Activated naive CD8-positive, alpha-beta T cell treated with anti-CD3 and anti-CD28 coated beads for 36 hours (primary cell): ENCODE measurements at regions not wholly inside any gene's neighbourhood (a gene's known extent, or its start where the extent isn't known, plus 50 kb on each side); places are given as distances from the start of the nearest gene placed in this dataset.
"Not testable (repeated sequence)": the region's sequence is repeated elsewhere in the genome, so short reads cannot be mapped to it uniquely, and the experiment has no call there.

Experiments used
- DNase-seq: peaks from one replicate; pipeline ENCODE4 v3.0.0; 2021
- H3K27ac Mint-ChIP-seq: one replicate; pipeline ENCODE4 v1.8.0; 2022; ENCODE audit warnings: mild to moderate bottlenecking, moderate library complexity, mixed read lengths
- H3K27me3 Mint-ChIP-seq: one replicate; pipeline ENCODE4 v1.8.0; 2022; ENCODE audit warnings: mild to moderate bottlenecking, mixed read lengths
- H3K36me3 Mint-ChIP-seq: one replicate; pipeline ENCODE4 v1.8.0; 2021; ENCODE audit warnings: mild to moderate bottlenecking, mixed read lengths
- H3K4me1 Mint-ChIP-seq: one replicate; pipeline ENCODE4 v1.8.0; 2021; ENCODE audit warnings: mixed read lengths
- H3K4me3 Mint-ChIP-seq: one replicate; pipeline ENCODE4 v1.8.0; 2022; ENCODE audit warnings: mild to moderate bottlenecking, moderate library complexity, mixed read lengths
- H3K9me3 Mint-ChIP-seq: one replicate; pipeline ENCODE4 v1.8.0; 2022; ENCODE audit warnings: mixed read lengths

DNA sequence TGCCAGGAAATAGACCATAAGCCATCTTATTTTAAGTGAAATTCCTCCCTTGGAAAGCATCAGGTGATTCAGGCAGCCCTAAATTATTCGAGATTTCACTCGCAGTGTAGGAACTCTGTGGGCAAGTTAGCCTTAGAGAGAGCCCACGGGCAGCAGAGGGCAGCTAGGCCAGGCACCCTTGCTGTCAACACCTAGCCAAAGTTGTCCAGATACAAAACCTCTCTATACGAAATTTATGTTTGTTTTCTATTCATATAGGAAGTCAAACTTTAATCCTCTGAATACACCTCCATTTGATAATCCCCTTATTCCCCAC, 1043.5 kb downstream of the GATA3 start:
- DNase-seq = no peak
- Mint-ChIP-seq H3K4me3 (no peak overlapping the region), H3K9me3 (peaks cover 15% of the 10 kb centered on the region), H3K36me3 (peaks cover 23% of the 10 kb centered on the region), H3K27ac (no peak overlapping the region), H3K27me3 (no peaks in the 10 kb centered on the region), H3K4me1 (peaks cover 28% of the 10 kb centered on the region)

DNA sequence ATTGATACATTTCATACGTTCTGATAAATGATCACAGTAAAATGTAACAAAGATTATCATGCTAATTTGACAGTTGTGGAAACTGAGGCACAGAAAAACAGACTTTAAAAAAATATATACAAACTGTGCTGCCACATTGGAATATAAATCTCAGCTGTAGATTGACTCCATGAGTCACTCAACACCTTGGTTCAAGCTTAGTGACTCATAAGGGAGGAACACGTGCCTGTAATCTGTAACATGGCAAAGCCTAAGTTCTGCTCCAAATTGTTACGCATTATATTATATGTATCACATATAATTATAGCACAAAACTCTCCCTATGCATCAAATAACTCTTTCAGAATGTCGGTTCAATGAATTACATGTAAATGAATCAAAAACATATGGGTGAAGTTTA, 1047.5 kb downstream of the GATA3 start:
- H3K9me3 Mint-ChIP-seq = no peaks in the 10 kb centered on the region

DNA sequence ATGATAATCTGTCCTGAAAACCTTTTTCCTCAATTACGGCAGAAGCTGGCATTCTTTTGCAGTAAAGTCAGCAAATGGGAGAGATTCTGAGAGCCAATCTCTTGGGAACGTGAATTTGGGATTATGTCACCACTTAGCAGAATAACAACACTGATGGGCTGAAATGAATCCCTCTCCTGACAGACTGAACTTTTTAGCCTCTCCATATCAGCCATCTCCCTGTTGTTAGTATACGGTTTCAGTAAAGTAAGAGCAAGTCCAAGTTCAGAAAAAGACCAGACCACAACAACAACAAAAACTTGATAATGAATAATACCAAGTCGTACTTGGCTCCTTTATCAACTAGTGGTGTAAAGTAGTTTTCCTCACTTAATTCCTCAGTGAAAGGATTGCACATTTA, 1048.8 kb downstream of the GATA3 start:
- Mint-ChIP-seq H3K27ac (no peak overlapping the region), H3K4me3 (no peak overlapping the region), H3K36me3 (no peaks in the 10 kb centered on the region), H3K4me1 (peaks cover 8% of the 10 kb centered on the region), H3K9me3 (no peaks in the 10 kb centered on the region), H3K27me3 (no peaks in the 10 kb centered on the region)
- no peak for DNase-seq

More for the DNA sequence above, 1047.5 kb downstream of the GATA3 start:
- no peak overlapping the region for H3K27ac Mint-ChIP-seq
- no peaks in the 10 kb centered on the region for H3K36me3 Mint-ChIP-seq
- DNase-seq = no peak
- no peaks in the 10 kb centered on the region for H3K27me3 Mint-ChIP-seq
- peaks cover 11% of the 10 kb centered on the region for H3K4me1 Mint-ChIP-seq
- H3K4me3 Mint-ChIP-seq = no peak overlapping the region

DNA sequence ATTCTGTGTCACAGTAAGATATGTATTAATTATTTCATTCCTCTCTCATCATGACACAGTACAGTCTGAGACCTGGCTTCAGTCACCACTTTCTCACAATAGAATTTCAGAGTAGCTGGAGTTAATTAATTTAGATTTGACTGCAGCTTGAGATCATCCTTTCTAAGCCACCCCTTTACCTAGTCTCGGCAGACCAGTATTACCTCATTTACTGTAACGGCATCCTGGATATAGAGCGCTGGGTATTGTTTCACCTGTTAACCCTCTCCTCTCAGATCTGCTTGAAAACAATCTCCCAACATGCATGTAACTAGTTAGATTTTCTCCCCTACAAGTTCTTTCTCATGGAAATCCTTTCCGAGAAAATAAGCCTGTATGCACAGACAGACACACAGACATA, 1057.5 kb downstream of the GATA3 start:
- H3K4me3 Mint-ChIP-seq = no peak overlapping the region
- H3K4me1 Mint-ChIP-seq = peaks cover 6% of the 10 kb centered on the region
- H3K27ac Mint-ChIP-seq = no peak overlapping the region

DNA sequence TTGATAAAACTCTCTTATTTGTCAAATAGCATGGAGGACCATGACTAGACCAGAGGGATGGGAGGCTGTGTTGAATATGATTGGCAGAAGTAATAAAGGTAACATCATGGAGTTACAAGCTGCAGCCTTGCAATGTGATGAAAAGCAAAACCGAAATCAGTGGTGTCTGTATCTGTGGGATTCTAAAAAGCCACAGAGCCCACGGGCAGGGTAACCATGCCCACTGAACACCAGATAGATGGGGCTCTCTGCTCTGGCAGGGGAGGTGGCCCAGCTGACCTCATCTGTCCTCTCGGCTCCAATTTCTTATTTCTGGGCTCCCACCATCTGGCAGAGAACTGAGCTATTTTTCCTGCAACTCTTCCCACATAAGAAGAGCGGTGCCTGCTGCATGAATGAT, 1072.2 kb downstream of the GATA3 start:
- DNase-seq = no peak
- Mint-ChIP-seq H3K36me3 (no peaks in the 10 kb centered on the region), H3K27ac (no peak overlapping the region), H3K9me3 (no peaks in the 10 kb centered on the region), H3K4me3 (no peak overlapping the region), H3K4me1 (peaks cover 2% of the 10 kb centered on the region), H3K27me3 (peaks cover 3% of the 10 kb centered on the region)

More for the DNA sequence above, 1057.5 kb downstream of the GATA3 start:
- peaks cover 1% of the 10 kb centered on the region for H3K27me3 Mint-ChIP-seq
- no peaks in the 10 kb centered on the region for H3K36me3 Mint-ChIP-seq
- H3K9me3 Mint-ChIP-seq = no peaks in the 10 kb centered on the region
- DNase-seq = no peak

DNA sequence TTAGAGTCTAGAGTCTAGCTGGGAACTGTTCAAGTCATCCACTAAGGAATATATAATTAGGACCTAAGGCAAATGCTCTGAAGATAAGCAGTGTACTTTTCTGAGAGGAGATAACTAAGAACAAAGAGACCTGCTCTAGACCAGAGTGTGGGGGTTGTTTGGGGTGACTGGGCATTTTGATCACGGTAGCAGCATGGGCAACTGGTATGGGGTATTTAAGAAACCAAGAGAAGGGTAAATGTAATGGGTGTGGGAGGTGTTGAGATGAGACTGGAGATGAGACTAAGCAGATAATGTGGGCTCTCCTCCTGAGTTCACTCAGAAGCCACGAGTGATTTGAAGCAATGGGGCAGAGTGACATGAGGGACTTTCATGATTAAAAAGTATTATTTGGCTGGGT, 1082.9 kb downstream of the GATA3 start:
- Mint-ChIP-seq H3K9me3 (no peaks in the 10 kb centered on the region), H3K36me3 (no peaks in the 10 kb centered on the region), H3K27ac (no peak overlapping the region), H3K4me3 (no peak overlapping the region), H3K27me3 (no peaks in the 10 kb centered on the region), H3K4me1 (peaks cover 3% of the 10 kb centered on the region)
- DNase-seq = no peak

DNA sequence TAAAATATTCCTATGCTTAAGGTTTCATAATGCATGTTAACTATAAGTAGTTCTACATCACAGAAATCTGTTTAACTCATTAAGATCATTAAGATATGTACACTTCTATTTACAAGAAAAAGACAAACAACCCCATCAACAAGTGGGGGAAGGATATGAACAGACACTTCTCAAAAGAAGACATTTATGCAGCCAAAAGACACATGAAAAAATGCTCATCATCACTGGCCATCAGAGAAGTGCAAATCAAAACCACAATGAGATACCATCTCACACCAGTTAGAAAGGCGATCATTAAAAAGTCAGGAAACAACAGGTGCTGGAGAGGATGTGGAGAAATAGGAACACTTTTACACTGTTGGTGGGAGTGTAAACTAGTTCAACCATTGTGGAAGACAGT, 1084.3 kb downstream of the GATA3 start:
- not testable (repeated sequence) for H3K27me3 Mint-ChIP-seq, DNase-seq, H3K9me3 Mint-ChIP-seq, H3K27ac Mint-ChIP-seq, H3K4me1 Mint-ChIP-seq, H3K36me3 Mint-ChIP-seq, H3K4me3 Mint-ChIP-seq

DNA sequence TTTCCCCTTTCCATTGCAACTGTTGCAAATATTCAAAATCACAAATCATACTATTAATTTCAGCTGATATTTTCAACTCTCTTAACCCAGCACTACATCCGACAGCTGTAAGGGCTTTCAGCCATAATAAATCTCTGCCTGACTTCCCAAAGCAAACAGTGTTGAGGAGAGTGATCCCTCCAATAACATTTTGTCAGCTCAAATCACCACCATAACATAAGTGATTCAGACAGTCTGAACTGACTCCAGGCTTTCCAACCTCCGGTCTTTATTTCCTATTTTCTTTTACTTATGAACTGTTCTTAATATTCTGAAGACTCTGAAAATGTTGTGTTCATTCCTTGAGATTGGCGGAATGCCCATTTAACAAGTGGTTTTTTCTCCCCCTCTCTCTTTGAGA, 1085.9 kb downstream of the GATA3 start:
- DNase-seq = no peak
- peaks cover 6% of the 10 kb centered on the region for H3K4me1 Mint-ChIP-seq
- H3K4me3 Mint-ChIP-seq = no peak overlapping the region
- H3K9me3 Mint-ChIP-seq = no peaks in the 10 kb centered on the region
- no peaks in the 10 kb centered on the region for H3K36me3 Mint-ChIP-seq
- no peaks in the 10 kb centered on the region for H3K27me3 Mint-ChIP-seq
- H3K27ac Mint-ChIP-seq = no peak overlapping the region

DNA sequence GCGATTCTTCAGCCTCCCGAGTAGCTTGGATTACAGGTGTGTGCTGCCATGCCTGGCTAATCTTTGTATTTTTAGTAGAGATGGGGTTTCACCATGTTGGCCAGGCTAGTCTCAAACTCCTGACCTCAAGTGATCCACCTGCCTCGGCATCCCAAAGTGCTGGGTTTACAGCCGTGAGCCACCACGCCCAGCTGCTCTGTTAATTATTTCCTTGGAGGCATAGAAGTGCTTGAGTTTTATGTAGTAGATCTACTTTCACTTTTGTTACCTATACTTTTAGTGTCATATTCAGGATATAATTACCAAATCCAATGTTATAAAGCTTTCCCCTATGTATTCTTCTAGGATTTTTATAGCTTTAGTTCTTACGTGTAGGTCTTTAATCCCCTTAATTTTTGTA, 1093.0 kb downstream of the GATA3 start:
- Mint-ChIP-seq H3K4me1 (peaks cover 3% of the 10 kb centered on the region), H3K4me3 (no peak overlapping the region)

DNA sequence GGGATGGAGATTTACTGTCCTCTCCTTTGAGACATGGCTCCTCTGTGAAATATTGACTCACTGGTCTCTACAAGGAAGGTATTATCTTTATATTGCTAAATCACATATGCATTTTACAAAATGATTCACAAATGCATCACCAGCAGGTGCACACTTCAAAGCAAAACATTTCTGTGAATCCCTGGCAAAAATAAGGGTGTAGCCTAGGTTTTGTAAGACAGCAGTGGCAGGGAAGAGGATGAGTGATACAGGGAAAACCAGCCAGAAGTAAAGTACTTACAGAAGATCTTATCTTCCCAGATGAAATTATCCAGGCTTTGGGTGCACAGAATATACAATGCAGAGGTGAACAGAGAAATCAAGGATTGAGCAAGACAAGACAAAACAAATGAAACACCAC, 1094.6 kb downstream of the GATA3 start:
- Mint-ChIP-seq H3K36me3 (no peaks in the 10 kb centered on the region), H3K27ac (no peak overlapping the region), H3K27me3 (no peaks in the 10 kb centered on the region), H3K4me1 (no peaks in the 10 kb centered on the region), H3K9me3 (no peaks in the 10 kb centered on the region), H3K4me3 (no peak overlapping the region)
- no peak for DNase-seq

More for the DNA sequence above, 1093.0 kb downstream of the GATA3 start:
- Mint-ChIP-seq H3K9me3 (no peaks in the 10 kb centered on the region), H3K27me3 (no peaks in the 10 kb centered on the region), H3K36me3 (no peaks in the 10 kb centered on the region), H3K27ac (no peak overlapping the region)
- no peak for DNase-seq

DNA sequence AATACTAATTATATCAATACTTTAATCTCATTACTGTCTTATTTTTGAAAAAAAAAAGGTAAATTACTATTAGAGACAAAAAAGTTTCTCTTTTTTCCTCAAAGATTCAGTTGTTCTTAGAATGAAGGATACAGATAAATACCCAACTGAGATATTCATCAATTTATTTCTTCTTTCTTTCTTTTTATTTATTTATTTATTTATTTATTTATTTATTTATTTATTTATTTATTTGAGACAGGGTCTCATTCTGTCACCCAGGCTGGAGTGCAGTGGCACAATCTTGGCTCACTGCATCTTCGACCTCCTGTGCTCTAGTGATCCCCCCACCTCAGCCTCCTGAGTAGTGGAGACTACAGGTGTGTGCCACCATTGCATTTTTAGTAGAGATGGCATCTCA, 1098.6 kb downstream of the GATA3 start:
- not testable (repeated sequence) for DNase-seq, H3K4me3 Mint-ChIP-seq, H3K9me3 Mint-ChIP-seq, H3K27me3 Mint-ChIP-seq, H3K27ac Mint-ChIP-seq, H3K36me3 Mint-ChIP-seq, H3K4me1 Mint-ChIP-seq

DNA sequence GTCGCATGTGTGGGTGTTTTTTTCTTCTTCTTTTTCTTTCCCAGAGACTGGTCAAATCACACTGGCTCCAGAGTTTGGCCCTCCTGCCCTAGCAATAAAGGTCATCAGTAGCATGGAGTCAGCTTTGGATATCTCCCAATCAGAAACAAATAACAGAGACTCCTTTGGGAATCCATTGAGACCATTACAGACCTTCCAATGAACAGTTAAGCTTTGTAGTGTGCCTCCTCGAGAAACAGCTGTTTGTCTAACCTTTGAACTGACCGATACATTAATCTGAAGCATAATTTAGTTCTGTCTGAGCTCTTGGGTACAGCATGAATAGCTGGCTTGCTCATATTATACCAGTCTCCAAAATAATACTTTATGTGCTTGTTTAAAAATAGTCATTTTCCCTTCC, 1103.2 kb downstream of the GATA3 start:
- peaks cover 2% of the 10 kb centered on the region for H3K36me3 Mint-ChIP-seq
- no peak overlapping the region for H3K4me3 Mint-ChIP-seq
- H3K27me3 Mint-ChIP-seq = no peaks in the 10 kb centered on the region
- no peaks in the 10 kb centered on the region for H3K4me1 Mint-ChIP-seq
- no peak for DNase-seq
- no peak overlapping the region for H3K27ac Mint-ChIP-seq
- H3K9me3 Mint-ChIP-seq = peaks cover 12% of the 10 kb centered on the region

DNA sequence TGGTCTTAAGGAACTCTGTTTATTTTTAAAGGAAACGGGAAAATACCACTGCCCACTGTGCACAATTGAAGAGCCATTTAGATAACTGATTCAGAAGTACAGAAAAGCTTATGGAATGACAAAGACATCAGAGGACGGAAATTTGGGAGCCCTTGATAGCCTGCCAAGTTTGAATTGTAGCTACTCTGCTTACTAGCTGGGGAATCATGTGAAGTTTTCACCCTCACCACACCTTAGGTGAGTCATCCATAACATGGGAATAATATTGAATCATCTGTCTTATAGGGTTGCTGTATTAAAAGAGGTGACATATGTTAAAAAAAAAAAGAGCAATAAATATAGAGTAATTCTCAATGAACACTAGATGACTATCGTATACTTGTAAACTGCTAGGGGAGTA, 1104.2 kb downstream of the GATA3 start:
- Mint-ChIP-seq H3K4me3 (no peak overlapping the region), H3K4me1 (peaks cover 2% of the 10 kb centered on the region), H3K9me3 (peaks cover 18% of the 10 kb centered on the region), H3K27me3 (no peaks in the 10 kb centered on the region), H3K27ac (no peak overlapping the region), H3K36me3 (peaks cover 5% of the 10 kb centered on the region)
- DNase-seq = no peak

DNA sequence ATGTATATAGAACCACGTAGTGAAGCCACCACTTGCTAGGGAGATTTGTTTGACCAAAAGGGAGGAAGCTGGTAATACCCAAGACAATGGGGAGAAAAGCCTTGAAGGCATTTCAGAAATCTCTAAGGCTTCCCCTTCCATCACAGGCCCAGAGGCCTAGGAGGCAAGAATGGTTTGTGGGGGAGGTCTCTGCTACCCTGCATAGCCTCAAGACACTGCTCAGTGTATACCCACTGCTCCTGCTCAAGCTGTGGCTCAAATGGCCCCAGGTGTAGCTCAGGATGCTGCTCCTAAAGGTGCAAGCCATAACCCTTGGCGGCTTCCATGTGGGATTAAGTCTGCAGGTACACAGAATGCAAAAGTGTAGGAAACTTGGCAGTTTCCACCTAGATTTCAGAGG, 1105.8 kb downstream of the GATA3 start:
- Mint-ChIP-seq H3K4me1 (peaks cover 5% of the 10 kb centered on the region), H3K27me3 (no peaks in the 10 kb centered on the region), H3K4me3 (no peak overlapping the region), H3K27ac (no peak overlapping the region), H3K36me3 (peaks cover 6% of the 10 kb centered on the region), H3K9me3 (peaks cover 25% of the 10 kb centered on the region)
- DNase-seq = no peak

DNA sequence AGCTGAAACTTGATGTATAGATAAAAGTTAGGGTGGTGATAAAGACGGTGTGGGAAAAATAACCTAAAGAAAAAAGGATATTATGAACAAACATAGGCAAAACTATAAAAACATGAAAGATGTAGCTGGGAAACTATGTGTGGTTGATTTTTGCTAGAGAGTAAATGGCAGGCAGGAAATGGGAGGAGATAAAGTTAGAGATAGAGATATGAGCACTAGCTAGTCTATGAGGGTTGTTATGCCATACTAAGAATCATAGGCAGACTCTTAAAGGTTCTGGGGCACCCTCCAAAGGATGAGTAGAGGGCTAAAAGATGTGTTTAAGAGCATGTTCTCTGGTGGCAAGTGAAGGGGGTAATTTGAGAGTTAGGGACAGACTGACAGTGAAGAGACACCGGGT, 1109.2 kb downstream of the GATA3 start:
- Mint-ChIP-seq H3K27ac (no peak overlapping the region), H3K4me3 (no peak overlapping the region), H3K36me3 (peaks cover 14% of the 10 kb centered on the region), H3K4me1 (peaks cover 23% of the 10 kb centered on the region), H3K27me3 (peaks cover 4% of the 10 kb centered on the region), H3K9me3 (peaks cover 29% of the 10 kb centered on the region)
- no peak for DNase-seq

DNA sequence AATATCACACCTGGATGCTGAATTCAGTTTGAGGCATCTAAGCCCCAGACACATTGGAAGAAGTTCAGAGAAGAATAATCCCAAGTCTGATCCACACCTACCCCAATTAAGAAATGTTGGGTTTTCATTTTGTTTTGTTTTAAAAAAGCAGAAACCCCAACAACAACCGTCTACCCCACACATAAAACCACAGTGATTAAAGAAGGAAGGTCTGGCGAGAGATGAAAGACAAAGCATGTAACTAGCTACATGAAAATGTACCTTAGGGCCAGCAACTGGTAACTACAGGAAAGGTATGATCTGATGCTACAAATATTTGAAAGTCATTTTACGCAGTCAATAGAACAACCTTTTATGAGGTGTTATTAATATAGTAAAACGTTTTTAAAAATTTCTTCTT, 1112.3 kb downstream of the GATA3 start:
- peaks cover 23% of the 10 kb centered on the region for H3K4me1 Mint-ChIP-seq
- H3K36me3 Mint-ChIP-seq = peaks cover 12% of the 10 kb centered on the region
- no peak overlapping the region for H3K27ac Mint-ChIP-seq
- H3K4me3 Mint-ChIP-seq = no peak overlapping the region
- H3K27me3 Mint-ChIP-seq = peaks cover 4% of the 10 kb centered on the region
- no peak for DNase-seq
- peaks cover 17% of the 10 kb centered on the region for H3K9me3 Mint-ChIP-seq

DNA sequence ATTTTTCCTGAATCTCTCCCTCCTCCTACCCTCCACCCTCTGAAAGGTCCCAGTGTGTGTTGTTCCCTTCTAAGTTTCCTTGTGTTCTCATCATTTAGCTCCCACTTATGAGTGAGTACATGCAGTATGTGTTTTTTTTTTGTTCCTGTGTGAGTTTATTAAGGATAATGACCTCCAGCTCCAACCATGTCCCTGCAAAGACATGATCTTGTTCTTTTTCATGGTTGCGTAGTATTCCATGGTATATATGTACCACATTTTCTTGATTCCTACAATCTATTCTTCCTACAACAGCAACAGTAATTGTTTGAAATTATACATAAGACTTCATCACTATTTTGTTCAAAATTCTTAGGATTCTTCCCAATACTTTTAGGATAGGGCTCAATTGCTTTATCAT, 1117.8 kb downstream of the GATA3 start:
- peaks cover 4% of the 10 kb centered on the region for H3K36me3 Mint-ChIP-seq
- no peak overlapping the region for H3K27ac Mint-ChIP-seq
- peaks cover 4% of the 10 kb centered on the region for H3K27me3 Mint-ChIP-seq
- H3K4me1 Mint-ChIP-seq = peaks cover 13% of the 10 kb centered on the region
- H3K4me3 Mint-ChIP-seq = no peak overlapping the region
- DNase-seq = no peak
- peaks cover 9% of the 10 kb centered on the region for H3K9me3 Mint-ChIP-seq
